SJCRH30 (cell line): ENCODE measurements at regions not wholly inside any gene's neighbourhood (a gene's known extent, or its start where the extent isn't known, plus 50 kb on each side); places are given as distances from the start of the nearest gene placed in this dataset.

Source experiments
- DNase-seq, 2 experiments: peaks; one replicate each; pipeline ENCODE4 v3.0.0-alpha.2; 2015 to 2020
- H3K27ac ChIP-seq: fragments of 250-450 bp; sonication (Bioruptor Pico); 2 replicates; pipeline ENCODE4 v1.5.1; 2020; ENCODE audit warnings: mild to moderate bottlenecking, moderate library complexity
- H3K27me3 ChIP-seq: fragments of 250-450 bp; sonication (Bioruptor Pico); 2 replicates; pipeline ENCODE4 v1.5.1; 2020; ENCODE audit warnings: mild to moderate bottlenecking, moderate library complexity
- H3K36me3 ChIP-seq: fragments of 250-450 bp; sonication (Bioruptor Pico); 2 replicates; pipeline ENCODE4 v1.5.1; 2020; ENCODE audit warnings: mild to moderate bottlenecking, moderate library complexity
- H3K4me1 ChIP-seq: fragments of 250-450 bp; sonication (Bioruptor Pico); 2 replicates; pipeline ENCODE4 v1.5.1; 2020; ENCODE audit warnings: mild to moderate bottlenecking, moderate library complexity
- H3K4me3 ChIP-seq: fragments of 250-450 bp; sonication (Bioruptor Pico); 2 replicates; pipeline ENCODE4 v1.5.1; 2020; ENCODE audit warnings: mild to moderate bottlenecking, moderate library complexity
- H3K9me3 ChIP-seq: fragments of 250-450 bp; sonication (Bioruptor Pico); replicated peaks from 2 replicates; pipeline ENCODE4 v1.5.1; 2020; ENCODE audit warnings: mild to moderate bottlenecking, moderate library complexity

GRCh38 chr4:11182586-11183355, 245.9 kb downstream of the HS3ST1 start:
- DNase-seq, result no peak
- no peaks in the 10 kb centered on the region for H3K36me3 ChIP-seq
- H3K4me3 ChIP-seq, result no peak overlapping the region
- H3K9me3 ChIP-seq, result no peaks in the 10 kb centered on the region
- H3K27me3 ChIP-seq, result no peaks in the 10 kb centered on the region
- H3K4me1 ChIP-seq, result no peaks in the 10 kb centered on the region
- H3K27ac ChIP-seq, result no peak overlapping the region

GRCh38 chr4:11182031-11182430, 246.7 kb downstream of the HS3ST1 start:
- Histone ChIP-seq H3K27ac (no peak overlapping the region), H3K27me3 (no peaks in the 10 kb centered on the region)
- DNase-seq, result no peak

GRCh38 chr4:11179796-11180195, 248.9 kb downstream of the HS3ST1 start:
- DNase-seq, result no peak
- Histone ChIP-seq H3K27me3 (no peaks in the 10 kb centered on the region), H3K4me3 (no peak overlapping the region), H3K36me3 (no peaks in the 10 kb centered on the region), H3K4me1 (no peaks in the 10 kb centered on the region), H3K9me3 (no peaks in the 10 kb centered on the region), H3K27ac (no peak overlapping the region)

More at GRCh38 chr4:11182031-11182430, 246.7 kb downstream of the HS3ST1 start:
- Histone ChIP-seq H3K4me3 (no peak overlapping the region), H3K4me1 (no peaks in the 10 kb centered on the region), H3K36me3 (no peaks in the 10 kb centered on the region), H3K9me3 (no peaks in the 10 kb centered on the region)

GRCh38 chr4:11178433-11178832, 250.3 kb downstream of the HS3ST1 start:
- Histone ChIP-seq H3K27me3 (no peaks in the 10 kb centered on the region), H3K27ac (no peak overlapping the region), H3K36me3 (no peaks in the 10 kb centered on the region), H3K4me1 (no peaks in the 10 kb centered on the region), H3K9me3 (no peaks in the 10 kb centered on the region), H3K4me3 (no peak overlapping the region)
- no peak for DNase-seq

GRCh38 chr4:11175374-11175773, 253.3 kb downstream of the HS3ST1 start:
- Histone ChIP-seq H3K9me3 (no peaks in the 10 kb centered on the region), H3K4me1 (no peaks in the 10 kb centered on the region), H3K27me3 (no peaks in the 10 kb centered on the region), H3K27ac (no peak overlapping the region), H3K36me3 (no peaks in the 10 kb centered on the region), H3K4me3 (no peak overlapping the region)
- no peak for DNase-seq

GRCh38 chr4:11166606-11167005, 262.1 kb downstream of the HS3ST1 start:
- no peak overlapping the region for H3K27ac ChIP-seq
- H3K36me3 ChIP-seq, result no peaks in the 10 kb centered on the region
- no peak overlapping the region for H3K4me3 ChIP-seq
- H3K9me3 ChIP-seq, result no peaks in the 10 kb centered on the region
- no peaks in the 10 kb centered on the region for H3K4me1 ChIP-seq
- H3K27me3 ChIP-seq, result no peaks in the 10 kb centered on the region
- DNase-seq, result no peak

- H3K9me3 ChIP-seq, result no peaks in the 10 kb centered on the region
- H3K36me3 ChIP-seq, result no peaks in the 10 kb centered on the region
- no peak for DNase-seq
- no peaks in the 10 kb centered on the region for H3K4me1 ChIP-seq
- H3K27me3 ChIP-seq, result no peaks in the 10 kb centered on the region
- H3K4me3 ChIP-seq, result no peak overlapping the region
- no peak overlapping the region for H3K27ac ChIP-seq
Measured at GRCh38 chr4:11166034-11166433, 262.7 kb downstream of the HS3ST1 start.

- Histone ChIP-seq H3K27me3 (no peaks in the 10 kb centered on the region), H3K4me3 (no peak overlapping the region), H3K27ac (no peak overlapping the region), H3K9me3 (no peaks in the 10 kb centered on the region), H3K36me3 (no peaks in the 10 kb centered on the region), H3K4me1 (no peaks in the 10 kb centered on the region)
- no peak for DNase-seq
Measured at GRCh38 chr4:11165052-11165451, 263.6 kb downstream of the HS3ST1 start.

- H3K36me3 ChIP-seq, result no peaks in the 10 kb centered on the region
- H3K4me3 ChIP-seq, result no peak overlapping the region
- no peaks in the 10 kb centered on the region for H3K4me1 ChIP-seq
- no peaks in the 10 kb centered on the region for H3K27me3 ChIP-seq
- H3K9me3 ChIP-seq, result no peaks in the 10 kb centered on the region
- no peak overlapping the region for H3K27ac ChIP-seq
- DNase-seq, result no peak
Measured at GRCh38 chr4:11160288-11160687, 268.4 kb downstream of the HS3ST1 start.

- Histone ChIP-seq H3K27ac (no peak overlapping the region), H3K9me3 (no peaks in the 10 kb centered on the region), H3K4me1 (no peaks in the 10 kb centered on the region), H3K36me3 (no peaks in the 10 kb centered on the region), H3K4me3 (no peak overlapping the region), H3K27me3 (no peaks in the 10 kb centered on the region)
- peak; percentile 2 to 13 for DNase-seq
Measured at GRCh38 chr4:11158971-11159370, 269.7 kb downstream of the HS3ST1 start.

GRCh38 chr4:11155208-11155867, 273.4 kb downstream of the HS3ST1 start:
- no peaks in the 10 kb centered on the region for H3K27me3 ChIP-seq
- H3K9me3 ChIP-seq, result no peaks in the 10 kb centered on the region; the same call in 1 of the 2 replicates
- no peak overlapping the region for H3K27ac ChIP-seq
- H3K36me3 ChIP-seq, result no peaks in the 10 kb centered on the region
- H3K4me3 ChIP-seq, result no peak overlapping the region
- no peak for DNase-seq
- H3K4me1 ChIP-seq, result no peaks in the 10 kb centered on the region

GRCh38 chr4:11153171-11153750, 275.4 kb downstream of the HS3ST1 start:
- Histone ChIP-seq H3K9me3 (no peaks in the 10 kb centered on the region; the same call in 1 of the 2 replicates), H3K4me3 (no peak overlapping the region), H3K27me3 (no peaks in the 10 kb centered on the region), H3K36me3 (no peaks in the 10 kb centered on the region), H3K4me1 (no peaks in the 10 kb centered on the region), H3K27ac (no peak overlapping the region)
- no peak for DNase-seq

GRCh38 chr4:11152684-11153083, 276.0 kb downstream of the HS3ST1 start:
- Histone ChIP-seq H3K4me1 (no peaks in the 10 kb centered on the region), H3K9me3 (no peaks in the 10 kb centered on the region; the same call in 1 of the 2 replicates), H3K27me3 (no peaks in the 10 kb centered on the region), H3K36me3 (no peaks in the 10 kb centered on the region), H3K4me3 (no peak overlapping the region), H3K27ac (no peak overlapping the region)
- DNase-seq, result no peak

- no peak overlapping the region for H3K27ac ChIP-seq
- H3K36me3 ChIP-seq, result no peaks in the 10 kb centered on the region
- H3K9me3 ChIP-seq, result no peaks in the 10 kb centered on the region; the same call in 1 of the 2 replicates
- no peak for DNase-seq
- H3K4me1 ChIP-seq, result no peaks in the 10 kb centered on the region
- H3K4me3 ChIP-seq, result no peak overlapping the region
- no peaks in the 10 kb centered on the region for H3K27me3 ChIP-seq
Measured at GRCh38 chr4:11151500-11151899, 277.2 kb downstream of the HS3ST1 start.

- H3K27me3 ChIP-seq, result no peaks in the 10 kb centered on the region
- no peak for DNase-seq
- no peaks in the 10 kb centered on the region for H3K4me1 ChIP-seq
- H3K36me3 ChIP-seq, result no peaks in the 10 kb centered on the region
- no peaks in the 10 kb centered on the region; the same call in 1 of the 2 replicates for H3K9me3 ChIP-seq
- H3K27ac ChIP-seq, result no peak overlapping the region
- H3K4me3 ChIP-seq, result no peak overlapping the region
Measured at GRCh38 chr4:11149612-11150259, 279.0 kb downstream of the HS3ST1 start.
